GM12878 (cell line): ENCODE measurements at regions not wholly inside any gene's neighbourhood (a gene's known extent, or its start where the extent isn't known, plus 50 kb on each side); places are given as distances from the start of the nearest gene placed in this dataset.

ENCODE experiments used
- ATAC-seq: fragments of 200-7000 bp; cut with Tn5 transposase; 3 replicates; pipeline ENCODE4 v1.9.1; 2020; ENCODE audit warnings: mild to moderate bottlenecking, moderate library complexity
- BruUV-seq: library from RNA; stranded (reverse); fragments of 400-500 nt; replicated peaks from 2 replicates; lab custom pipeline; 2021; lab: Mats Ljungman, UMichigan
- CTCF ChIA-PET: fragments of 300-600 bp; sonication (Branson Sonifier 250); formaldehyde crosslinking; extraction: SDS; loops from one replicate; lab custom pipeline; 2021; ENCODE audit warnings: inconsistent platforms; lab: Yijun Ruan, JAX
- POLR2A ChIA-PET: fragments of 350-600 bp; formaldehyde crosslinking; extraction: SDS; loops from one replicate; lab custom pipeline; 2021; ENCODE audit warnings: inconsistent platforms; lab: Charles Lee
- RAD21 ChIA-PET: fragments of 300-600 bp; sonication (Branson Sonifier 250); formaldehyde crosslinking; loops from one replicate; lab custom pipeline; 2023; ENCODE audit warnings: antibody characterized with exemption; ENCODE audit not compliant: unreplicated experiment; lab: Charles Lee
- SMC1A ChIA-PET: fragments of 300-600 bp; sonication (Branson Sonifier 250); formaldehyde crosslinking; loops from one replicate; lab custom pipeline; 2023; ENCODE audit not compliant: unreplicated experiment, uncharacterized antibody; lab: Charles Lee
- DNase-seq: peaks from one replicate; pipeline ENCODE4 v3.0.0-alpha.2; 2011; ENCODE audit warnings: low read depth, low spot score
- FAIRE-seq: peaks from 3 replicates; lab custom pipeline; 2011; peaks lifted over from hg19 to GRCh38; lab: Jason Lieb, UNC
- H2AFZ ChIP-seq: 2 replicates; pipeline ENCODE4 v1.6.0; 2011; ENCODE audit warnings: low read depth, low read length, control low read depth; ENCODE audit not compliant: control insufficient read depth
- H3K27ac ChIP-seq: 2 replicates; pipeline ENCODE4 v1.5.1; 2011; ENCODE audit warnings: control low read depth; ENCODE audit not compliant: control insufficient read depth, insufficient read depth
- H3K27me3 ChIP-seq, 2 experiments: replicated peaks in 1 of 2; 2 replicates each; pipeline versions ENCODE4 v1.6.0 to v1.6.1; 2011; ENCODE audit warnings: low read length in 1 of 2; ENCODE audit not compliant: control insufficient read depth in 2 of 2, insufficient read depth in 2 of 2
- H3K36me3 ChIP-seq, 2 experiments: 2 replicates each; pipeline ENCODE4 v1.5.1; 2011; ENCODE audit warnings: low read length in 1 of 2; ENCODE audit not compliant: control insufficient read depth in 2 of 2, insufficient read depth in 2 of 2
- H3K4me1 ChIP-seq: 2 replicates; pipeline ENCODE4 v1.6.1; 2011; ENCODE audit warnings: mild to moderate bottlenecking, low read length, moderate library complexity, mixed read lengths; ENCODE audit not compliant: control insufficient read depth, insufficient read depth
- H3K4me2 ChIP-seq: 2 replicates; pipeline ENCODE4 v1.6.0; 2011; ENCODE audit warnings: control low read depth; ENCODE audit not compliant: control insufficient read depth, insufficient read depth
- H3K4me3 ChIP-seq: fragments of 200-600 bp; sonication (generic); 2 replicates; pipeline ENCODE4 v1.5.1; 2016
- H3K79me2 ChIP-seq: 2 replicates; pipeline ENCODE4 v1.6.0; 2011; ENCODE audit warnings: low read length; ENCODE audit not compliant: control insufficient read depth, insufficient read depth
- H3K9ac ChIP-seq: 2 replicates; pipeline ENCODE4 v1.8.0; 2011; ENCODE audit warnings: low read length, control low read depth, mixed read lengths; ENCODE audit not compliant: control insufficient read depth, insufficient read depth
- H3K9me3 ChIP-seq: replicated peaks from 3 replicates; pipeline ENCODE4 v1.5.1; 2011; ENCODE audit warnings: mild to moderate bottlenecking, low read length; ENCODE audit not compliant: control insufficient read depth, insufficient read depth
- H4K20me1 ChIP-seq: 2 replicates; pipeline ENCODE4 v1.6.0; 2011; ENCODE audit not compliant: control insufficient read depth, insufficient read depth
- CBX5 ChIP-seq: sonication (generic); IDR thresholded peaks from 2 replicates; pipeline ENCODE4 v1.6.1; 2016; ENCODE audit warnings: low read depth, moderate library complexity, mild to moderate bottlenecking, inconsistent platforms
- CEBPZ ChIP-seq: fragments of 150-350 bp; IDR thresholded peaks from 2 replicates; pipeline ENCODE4 v1.6.1; 2016; ENCODE audit warnings: low read depth, low read length
- CREB1 ChIP-seq: IDR thresholded peaks from 2 replicates; pipeline ENCODE4 v1.6.1; 2012; ENCODE audit warnings: low read depth, mild to moderate bottlenecking, inconsistent platforms
- DPF2 ChIP-seq: fragments of 450-650 bp; IDR thresholded peaks from 2 replicates; pipeline ENCODE4 v1.6.1; 2017; ENCODE audit warnings: mild to moderate bottlenecking
- ETV6 ChIP-seq, 2 experiments: fragments of 450-650 bp in 1 of 2; IDR thresholded peaks in 1 of 2; conservative IDR thresholded peaks in 1 of 2; 2 replicates each; pipeline ENCODE4 v1.6.1; 2014; ENCODE audit warnings: antibody characterized with exemption in 1 of 2, borderline replicate concordance in 1 of 2, low read depth in 1 of 2, mild to moderate bottlenecking in 1 of 2, moderate library complexity in 1 of 2
- FOXM1 ChIP-seq: IDR thresholded peaks from 2 replicates; pipeline ENCODE4 v1.6.1; 2012; ENCODE audit warnings: low read depth, mild to moderate bottlenecking, inconsistent platforms, low read length, moderate library complexity
- IRF5 ChIP-seq: fragments of 450-650 bp; IDR thresholded peaks from 2 replicates; pipeline ENCODE4 v1.6.1; 2017; ENCODE audit warnings: borderline replicate concordance
- MAX ChIP-seq: IDR thresholded peaks from 2 replicates; pipeline ENCODE4 v1.6.1; 2012; ENCODE audit warnings: low read depth, low read length, improper control_type of control experiment
- PAX5 ChIP-seq: IDR thresholded peaks from 2 replicates; pipeline ENCODE4 v1.6.1; 2011; ENCODE audit warnings: low read depth, low read length, borderline replicate concordance
- PKNOX1 ChIP-seq: fragments of 450-650 bp; IDR thresholded peaks from 2 replicates; pipeline ENCODE4 v1.6.1; 2016; ENCODE audit warnings: mild to moderate bottlenecking
- RAD51 ChIP-seq: fragments of 450-650 bp; IDR thresholded peaks from 2 replicates; pipeline ENCODE4 v1.6.1; 2016; ENCODE audit warnings: moderate library complexity, mild to moderate bottlenecking, inconsistent platforms
- REST ChIP-seq: IDR thresholded peaks from 2 replicates; pipeline ENCODE4 v1.6.1; 2012; ENCODE audit warnings: mild to moderate bottlenecking, low read depth, low read length
- RUNX3 ChIP-seq: IDR thresholded peaks from 2 replicates; pipeline ENCODE4 v1.6.1; 2012; ENCODE audit warnings: low read length, inconsistent platforms
- SREBF1 ChIP-seq: IDR thresholded peaks from 2 replicates; pipeline ENCODE4 v1.6.1; 2012; ENCODE audit warnings: mild to moderate bottlenecking, low read length
- TARDBP ChIP-seq: IDR thresholded peaks from 2 replicates; pipeline ENCODE4 v1.6.1; 2016; ENCODE audit warnings: borderline replicate concordance
- ZNF24 ChIP-seq: fragments of 450-650 bp; IDR thresholded peaks from 2 replicates; pipeline ENCODE4 v1.6.1; 2017; ENCODE audit warnings: antibody characterized with exemption, mild to moderate bottlenecking
- in situ Hi-C: fragments of 300-500 bp; cut with MboI; formaldehyde crosslinking; loops from 9 replicates; pipeline ENCODE4 v1.14.3; 2018; ENCODE audit warnings: mixed read lengths
- intact Hi-C: fragments of 100-400 bp; cut with micrococcal nuclease; formaldehyde crosslinking; loops from one replicate; pipeline ENCODE4 v1.14.2; 2022; ENCODE audit not compliant: unreplicated experiment

- no peaks in the 10 kb centered on the region for H3K9me3 ChIP-seq
- no peaks in the 10 kb centered on the region for H4K20me1 ChIP-seq
- ChIA-PET SMC1A (no interaction called here), RAD21 (no interaction called here), POLR2A (no interaction called here)
- DNase-seq: no peak
- no peaks in the 10 kb centered on the region for H3K36me3 ChIP-seq
- H3K4me2 ChIP-seq: no peak overlapping the region
- intact Hi-C loops: no loop called here
- in situ Hi-C loops: no loop called here
- H3K4me3 ChIP-seq: no peak overlapping the region
- H3K79me2 ChIP-seq: no peaks in the 10 kb centered on the region
- no peak for ATAC-seq
- no peaks in the 10 kb centered on the region for H3K27me3 ChIP-seq
- BruUV-seq: no TSS peak
- H2AFZ ChIP-seq: no peak overlapping the region
- no peak for FAIRE-seq
- no peaks in the 10 kb centered on the region for H3K4me1 ChIP-seq
- H3K9ac ChIP-seq: no peak overlapping the region
- TF ChIP-seq CEBPZ: no peak
- no peak for TF ChIP-seq CBX5
- TF ChIP-seq ZNF24: no peak
- no peak for TF ChIP-seq RAD51
- no peak for TF ChIP-seq TARDBP
- no peak for TF ChIP-seq RUNX3
- TF ChIP-seq DPF2: no peak
- no peak for TF ChIP-seq ETV6 (conservative IDR thresholded peaks at IDR 0.05 in 1 of 2, IDR thresholded peaks at IDR 0.05 in 1 of 2; ENCODE audit: borderline replicate concordance in 1 of 2, low read depth in 1 of 2)
- TF ChIP-seq MAX: no peak
- TF ChIP-seq PAX5: no peak
- no peak for TF ChIP-seq FOXM1
- TF ChIP-seq CREB1: no peak
- TF ChIP-seq SREBF1: no peak
- no peak for TF ChIP-seq REST
- TF ChIP-seq PKNOX1: no peak
- no peak for TF ChIP-seq IRF5
- TF ChIP-seq, all 136 proteins: peak for 0
- no peak overlapping the region for H3K27ac ChIP-seq
- CTCF ChIA-PET: no interaction called here
Measured at GRCh38 chr18:64562651-64563050, 413.8 kb upstream of the LINC00305 start.
